Loucy (cell line): ENCODE measurements at regions not wholly inside any gene's neighbourhood (a gene's known extent, or its start where the extent isn't known, plus 50 kb on each side); places are given as distances from the start of the nearest gene placed in this dataset.

Source experiments
- H2AFZ ChIP-seq: fragments of 200-600 bp; sonication (generic); 2 replicates; pipeline ENCODE4 v1.6.0; 2016; ENCODE audit warnings: antibody characterized with exemption, mild to moderate bottlenecking, low read length, moderate library complexity
- H3F3A ChIP-seq: fragments of 200-600 bp; 2 replicates; pipeline ENCODE4 v1.6.0; 2016; ENCODE audit warnings: antibody characterized with exemption, low read depth, mild to moderate bottlenecking
- H3K27me3 ChIP-seq: fragments of 200-600 bp; sonication (generic); 2 replicates; pipeline ENCODE4 v1.6.1; 2014; ENCODE audit warnings: low read length, mild to moderate bottlenecking; ENCODE audit not compliant: insufficient read depth, poor library complexity, severe bottlenecking
- H3K36me3 ChIP-seq: fragments of 200-600 bp; sonication (generic); 2 replicates; pipeline ENCODE4 v1.6.1; 2016; ENCODE audit warnings: low read length; ENCODE audit not compliant: insufficient read depth
- H3K4me1 ChIP-seq: fragments of 200-600 bp; sonication (generic); 2 replicates; pipeline ENCODE4 v1.5.1; 2014; ENCODE audit warnings: low read length, mild to moderate bottlenecking; ENCODE audit not compliant: insufficient read depth, poor library complexity, severe bottlenecking
- H3K4me2 ChIP-seq: fragments of 200-600 bp; sonication (generic); 2 replicates; pipeline ENCODE4 v1.6.0; 2014; ENCODE audit warnings: antibody characterized with exemption, low read length, low read depth, mild to moderate bottlenecking; ENCODE audit not compliant: poor library complexity, severe bottlenecking
- H3K4me3 ChIP-seq: fragments of 200-600 bp; sonication (generic); 2 replicates; pipeline ENCODE4 v1.5.1; 2014; ENCODE audit warnings: low read length, mild to moderate bottlenecking, mixed read lengths; ENCODE audit not compliant: poor library complexity, severe bottlenecking
- H3K79me2 ChIP-seq: fragments of 200-600 bp; sonication (generic); 2 replicates; pipeline ENCODE4 v1.6.1; 2014; ENCODE audit warnings: low read length; ENCODE audit not compliant: insufficient read depth
- H3K9ac ChIP-seq: fragments of 200-600 bp; sonication (generic); 2 replicates; pipeline ENCODE4 v1.6.0; 2014; ENCODE audit warnings: mild to moderate bottlenecking, low read depth, low read length, moderate library complexity; ENCODE audit not compliant: poor library complexity, severe bottlenecking
- H3K9me2 ChIP-seq: fragments of 200-600 bp; sonication (generic); replicated peaks from 2 replicates; pipeline ENCODE4 v1.6.1; 2016; ENCODE audit warnings: low read depth, low read length, mixed read lengths
- H3K9me3 ChIP-seq: fragments of 200-600 bp; sonication (generic); 2 replicates; pipeline ENCODE4 v1.6.1; 2014; ENCODE audit warnings: mild to moderate bottlenecking, antibody characterized with exemption, low read length, low read depth; ENCODE audit not compliant: insufficient read depth
- H4K20me1 ChIP-seq: fragments of 200-600 bp; sonication (generic); 2 replicates; pipeline ENCODE4 v1.6.0; 2014; ENCODE audit warnings: antibody characterized with exemption, low read length, mild to moderate bottlenecking; ENCODE audit not compliant: insufficient read depth, poor library complexity, severe bottlenecking
- CTCF ChIP-seq: fragments of 200-600 bp; sonication (generic); conservative IDR thresholded peaks from 2 replicates; pipeline ENCODE4 v1.5.1; 2014; ENCODE audit warnings: mild to moderate bottlenecking, antibody characterized with exemption, low read length
- EZH2phosphoT487 ChIP-seq: fragments of 200-600 bp; IDR thresholded peaks from 2 replicates; pipeline ENCODE4 v1.6.1; 2018; ENCODE audit warnings: antibody characterized with exemption, mild to moderate bottlenecking, moderate library complexity, borderline replicate concordance

- Histone ChIP-seq H3F3A (no peaks in the 10 kb centered on the region), H3K4me2 (no peak overlapping the region), H3K4me3 (no peak overlapping the region), H4K20me1 (no peaks in the 10 kb centered on the region), H3K27me3 (no peaks in the 10 kb centered on the region), H3K9ac (no peak overlapping the region), H3K9me3 (no peaks in the 10 kb centered on the region), H2AFZ (no peak overlapping the region), H3K4me1 (no peaks in the 10 kb centered on the region), H3K36me3 (no peaks in the 10 kb centered on the region), H3K79me2 (no peaks in the 10 kb centered on the region), H3K9me2 (no peaks in the 10 kb centered on the region)
- TF ChIP-seq CTCF (no peak), EZH2phosphoT487 (no peak)
These were observed 649.6 kb downstream of the NTRK3 start for GRCh38 chr15:87606971-87607370.

GRCh38 chr15:87604857-87605446 is 651.6 kb downstream of the NTRK3 start:
- Histone ChIP-seq H3K79me2 (no peaks in the 10 kb centered on the region), H3K9me3 (no peaks in the 10 kb centered on the region), H3F3A (no peaks in the 10 kb centered on the region), H3K9me2 (no peaks in the 10 kb centered on the region; the same call in 1 of the 2 replicates), H3K36me3 (no peaks in the 10 kb centered on the region), H3K4me1 (no peaks in the 10 kb centered on the region), H2AFZ (no peak overlapping the region), H3K27me3 (no peaks in the 10 kb centered on the region), H3K4me3 (no peak overlapping the region), H4K20me1 (no peaks in the 10 kb centered on the region), H3K4me2 (no peak overlapping the region), H3K9ac (no peak overlapping the region)
- TF ChIP-seq EZH2phosphoT487 (no peak), CTCF (peak; percentile 40)

- H3K4me1 ChIP-seq: no peaks in the 10 kb centered on the region
- no peak overlapping the region for H3K4me3 ChIP-seq
- H3K4me2 ChIP-seq: no peak overlapping the region
- TF ChIP-seq EZH2phosphoT487 (no peak), CTCF (no peak)
- H3F3A ChIP-seq: no peaks in the 10 kb centered on the region
- no peaks in the 10 kb centered on the region; the same call in 1 of the 2 replicates for H3K9me2 ChIP-seq
- no peaks in the 10 kb centered on the region for H3K36me3 ChIP-seq
- H3K27me3 ChIP-seq: no peaks in the 10 kb centered on the region
- H4K20me1 ChIP-seq: no peaks in the 10 kb centered on the region
- H3K9ac ChIP-seq: no peak overlapping the region
- no peaks in the 10 kb centered on the region for H3K79me2 ChIP-seq
- no peak overlapping the region for H2AFZ ChIP-seq
- H3K9me3 ChIP-seq: no peaks in the 10 kb centered on the region
These were observed 654.2 kb downstream of the NTRK3 start for GRCh38 chr15:87602371-87602770.
